ENCODE measurements at regions not wholly inside any gene's neighbourhood (a gene's known extent, or its start where the extent isn't known, plus 50 kb on each side); places are given as distances from the start of the nearest gene placed in this dataset.

DNA sequence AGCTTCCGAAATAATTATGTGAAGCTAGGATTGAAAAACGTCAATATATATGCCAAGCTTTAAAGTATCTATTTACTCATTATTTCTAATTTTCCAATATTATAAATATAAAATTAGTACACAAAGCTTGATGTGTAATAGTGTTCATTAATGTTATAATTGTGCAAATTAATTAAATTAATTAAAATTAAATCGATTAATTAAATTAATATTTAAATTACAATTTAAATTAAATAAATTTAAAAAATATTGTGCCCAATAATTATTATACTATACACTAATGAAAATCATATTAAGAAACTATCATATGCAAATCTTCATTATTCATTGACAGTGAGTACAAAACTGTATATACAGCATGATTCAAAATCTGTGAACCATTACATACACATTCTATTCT lies 409.8 kb downstream of the FAM170A start:
- no peak for TF ChIP-seq POLR2A (IDR thresholded peaks at IDR 0.05)
- TF ChIP-seq CTCF (IDR thresholded peaks at IDR 0.05): no peak
- no peak for TF ChIP-seq EP300 (IDR thresholded peaks at IDR 0.05)
